ENCODE measurements at regions not wholly inside any gene's neighbourhood (a gene's known extent, or its start where the extent isn't known, plus 50 kb on each side); places are given as distances from the start of the nearest gene placed in this dataset.

DNA sequence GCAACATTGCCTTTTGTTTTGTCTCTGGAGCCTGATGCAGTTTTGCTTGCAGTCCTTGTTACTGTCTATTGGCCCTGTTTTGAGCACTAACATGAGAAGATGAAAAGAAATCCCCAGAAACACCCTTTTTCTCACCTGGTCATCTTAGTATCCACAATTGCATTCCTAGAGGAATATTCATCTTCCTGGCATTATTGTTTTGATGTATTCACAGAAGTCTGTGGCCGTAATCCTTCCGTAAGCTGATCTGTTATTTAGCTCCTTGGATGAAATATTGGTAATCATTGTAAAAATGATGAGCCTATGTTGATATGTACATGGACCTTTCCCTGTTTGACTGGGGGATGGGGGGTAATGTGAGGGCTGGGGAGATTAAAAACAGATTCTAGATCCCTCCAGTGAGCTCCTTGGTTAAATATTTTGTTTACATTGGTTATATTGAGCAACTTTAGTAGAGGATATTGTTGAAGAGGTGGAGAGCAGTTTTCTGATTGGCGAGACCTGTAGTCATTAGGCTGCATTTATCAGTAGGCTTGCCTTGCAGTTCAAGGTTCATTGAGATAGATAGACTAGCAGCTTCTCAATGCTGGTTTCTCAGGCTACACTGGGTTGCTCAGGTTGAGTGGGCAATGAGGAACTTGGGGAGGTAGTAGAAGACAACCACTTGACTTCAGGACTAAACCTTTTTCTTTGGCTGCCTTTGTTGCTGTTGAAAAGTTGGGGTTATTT is 117.5 kb downstream of the MACIR start:
- Histone ChIP-seq H3K79me1 (ENCODE audit: low read depth in 1 of 2, low read length in 2 of 2) (no peaks in the 10 kb centered on the region), H2BK120ac (ENCODE audit: low read depth, low read length) (peak overlapping the region; percentile 49), H2AK9ac (replicated peaks; ENCODE audit: low read depth, low read length, poor library complexity) (peak overlapping the region; percentile 51), H2AK5ac (ENCODE audit: low read depth, low read length) (0 out of 2 replicates have a peak overlapping the region, but pooled peaks have one; percentile 8), H3K9ac (ENCODE audit: low read depth, low read length) (no peak overlapping the region), H2AFZ (replicated peaks; ENCODE audit: low read length, poor library complexity) (peak overlapping the region; percentile 62), H2BK15ac (ENCODE audit: low read depth, low read length) (no peak overlapping the region; the same call in 2 of the 3 replicates), H3K27ac (ENCODE audit: insufficient read depth, low read length) (peak overlapping the region; percentile 70; the same call in 1 of the 2 replicates), H3K4ac (ENCODE audit: low read depth, low read length) (0 out of 2 replicates have a peak overlapping the region, but pooled peaks have one; percentile 37), H3K56ac (ENCODE audit: extremely low read depth, insufficient read depth, low read length) (no peak overlapping the region), H3K23ac (ENCODE audit: low read depth, low read length) (no peak overlapping the region), H2BK20ac (ENCODE audit: low read depth, low read length) (no peak overlapping the region), H3K27me3 (ENCODE audit: control insufficient read depth, insufficient read depth, low read length) (no peaks in the 10 kb centered on the region), H3K9me1 (ENCODE audit: insufficient read depth, low read length) (no peaks in the 10 kb centered on the region; the same call in 1 of the 2 replicates), H4K5ac (ENCODE audit: low read depth, low read length) (no peak overlapping the region), H3K4me1 (ENCODE audit: control insufficient read depth, insufficient read depth, low read length) (peaks cover 7% of the 10 kb centered on the region), H3K4me2 (ENCODE audit: low read depth, low read length) (peak overlapping the region; percentile 82), H4K8ac (ENCODE audit: low read depth in 2 of 2, low read length in 2 of 2) (0 out of 4 replicates have a peak overlapping the region, but pooled peaks of 1 of the 2 experiments have one; percentile 47), H4K91ac (ENCODE audit: insufficient read depth, low read depth, low read length) (no peak overlapping the region; the same call in 1 of the 2 replicates), H2BK5ac (ENCODE audit: low read depth, low read length, poor library complexity, severe bottlenecking) (no peak overlapping the region), H3K18ac (ENCODE audit: low read depth, low read length) (peak overlapping the region; percentile 71; the same call in 1 of the 2 replicates), H3K36me3 (ENCODE audit: control insufficient read depth, insufficient read depth, low read length) (no peaks in the 10 kb centered on the region), H3K4me3 (ENCODE audit: insufficient read depth, low read depth, low read length) (no peak overlapping the region), H3K14ac (replicated peaks; ENCODE audit: low read depth, low read length) (0 out of 2 replicates have a peak overlapping the region, but pooled peaks have one; percentile 23), H3K9me3 (ENCODE audit: control insufficient read depth, insufficient read depth, low read length) (no peaks in the 10 kb centered on the region), H4K20me1 (ENCODE audit: insufficient read depth, low read length) (no peaks in the 10 kb centered on the region)
- intact Hi-C loops (cut with micrococcal nuclease) (no loop called here), in situ Hi-C loops (cut with MboI; ENCODE audit: low sequenced_read_pairs) (no loop called here), dilution Hi-C loops (cut with HindIII; ENCODE audit: low sequenced_read_pairs, unreplicated experiment) (no loop called here)
- ChIA-PET POLR2A (ENCODE audit: unreplicated experiment) (no interaction called here), CTCF (interaction anchor here (1.0 kb wide), 1 partner anchor 14 kb away, joined by 3 read pairs; no protein-coding TSS in a partner anchor)
- BruUV-seq (replicated peaks), result no TSS peak
- ATAC-seq (ENCODE audit: low read depth) (peak; percentile 28; the same call in 1 of the 2 replicates), DNase-seq (peak; percentile 17)
- WGBS, 2 experiments (ENCODE audit: extremely low coverage in 2 of 2, insufficient read length in 1 of 2), result 89% methylated on average over 3 of the region's 3 CpGs; no CpG with 5 or more reads in 1 of the 2 experiments
- TF ChIP-seq CEBPB (IDR thresholded peaks at IDR 0.05; ENCODE audit: low read depth, low read length), result 0 out of 2 replicates have a peak, but pooled peaks have one; percentile 19
- TF ChIP-seq, protein P1, sequence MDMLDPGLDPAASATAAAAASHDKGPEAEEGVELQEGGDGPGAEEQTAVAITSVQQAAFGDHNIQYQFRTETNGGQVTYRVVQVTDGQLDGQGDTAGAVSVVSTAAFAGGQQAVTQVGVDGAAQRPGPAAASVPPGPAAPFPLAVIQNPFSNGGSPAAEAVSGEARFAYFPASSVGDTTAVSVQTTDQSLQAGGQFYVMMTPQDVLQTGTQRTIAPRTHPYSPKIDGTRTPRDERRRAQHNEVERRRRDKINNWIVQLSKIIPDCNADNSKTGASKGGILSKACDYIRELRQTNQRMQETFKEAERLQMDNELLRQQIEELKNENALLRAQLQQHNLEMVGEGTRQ (IDR thresholded peaks at IDR 0.05; ENCODE audit: low read depth, low read length), result no peak
